Heart left ventricle (tissue), 16 donors: ENCODE measurements at regions not wholly inside any gene's neighbourhood (a gene's known extent, or its start where the extent isn't known, plus 50 kb on each side); places are given as distances from the start of the nearest gene placed in this dataset.

ENCODE experiments used
- ATAC-seq, 4 donors: fragments of 200-7000 bp; cut with Tn5 transposase; one replicate each; pipeline ENCODE4 v1.9.1; 2020 to 2022; ENCODE audit warnings: moderate library complexity in 4 of 4, mild to moderate bottlenecking in 3 of 4, moderate number of reproducible peaks in 1 of 4
- DNase-seq, 5 donors: peaks; one replicate each; pipeline ENCODE4 v3.0.0-alpha.2; 2020
- H3K27ac ChIP-seq, 12 donors: fragments of 200-600 bp; sonication (generic) in 4 of 12; one replicate each; pipeline versions ENCODE4 v1.5.0 to v1.8.0; 2016 to 2022; ENCODE audit warnings: mild to moderate bottlenecking in 2 of 12
- H3K27me3 ChIP-seq, 9 donors: fragments of 200-600 bp; sonication (generic) in 2 of 9; one replicate each; pipeline versions ENCODE4 v1.5.1 to v1.8.0; 2016 to 2022; ENCODE audit warnings: mild to moderate bottlenecking in 3 of 9
- H3K36me3 ChIP-seq, 9 donors: fragments of 200-600 bp; sonication (generic) in 2 of 9; one replicate each; pipeline versions ENCODE4 v1.5.0 to v1.8.0; 2018 to 2022; ENCODE audit warnings: mild to moderate bottlenecking in 2 of 9
- H3K4me1 ChIP-seq, 12 donors: fragments of 200-600 bp; sonication (generic) in 4 of 12; one replicate each; pipeline versions ENCODE4 v1.5.0 to v1.8.0; 2016 to 2022; ENCODE audit warnings: mild to moderate bottlenecking in 3 of 12
- H3K4me3 ChIP-seq, 12 donors: fragments of 200-600 bp; sonication (generic) in 4 of 12; one replicate each; pipeline versions ENCODE4 v1.5.0 to v1.8.0; 2017 to 2022; ENCODE audit warnings: mild to moderate bottlenecking in 9 of 12, moderate library complexity in 4 of 12
- H3K9me3 ChIP-seq, 12 donors: fragments of 200-600 bp; sonication (generic) in 4 of 12; one replicate each; pipeline versions ENCODE4 v1.5.0 to v1.8.0; 2016 to 2022; ENCODE audit warnings: mild to moderate bottlenecking in 1 of 12
- POLR2A ChIP-seq, 2 donors: fragments of 450-650 bp; IDR thresholded peaks; one replicate each; pipeline ENCODE4 v1.6.1; 2017; ENCODE audit warnings: antibody characterized with exemption in 2 of 2, mild to moderate bottlenecking in 2 of 2, moderate library complexity in 2 of 2
- WGBS, 4 donors: extraction: QIAGEN DNeasy Blood & Tissue Kit in 2 of 4; methylation state at CpG; one replicate each; pipeline versions ENCODE4 v1.1.5 to v1.1.7; 2013 to 2018; 5-methylcytosine and 5-hydroxymethylcytosine counted together
- intact Hi-C, 10 donors: fragments of 100-400 bp; cut with DNase I; formaldehyde crosslinking; loops; one replicate each; pipeline versions ENCODE4 v1.11.1 to v1.14.2; 2022
- TF ChIP-seq, protein P1 (sequence below), 12 donors: fragments of 200-600 bp; sonication (generic) in 4 of 12; IDR thresholded peaks; one replicate each; pipeline versions ENCODE4 v1.5.0 to v1.8.0; 2018 to 2022; ENCODE audit warnings: antibody characterized with exemption in 12 of 12, mild to moderate bottlenecking in 5 of 12
- donor health status: ischemic (EF 13 %, LVEDD 7.1; RV severe dilation, severe dysfunction).
- donor health status: healthy with polysubstance abuse.
- donor health status: DM: no; HTN: yes; CAD: no.
- donor health status: DM: no; HTN: no; CAD: no.
- donor health status: ischemic (EF 25% LVEDD 6.9; RV normal size, moderate dysfunction).
- donor health status: ischemic (EF 25% LVEDD 5.7; RV mildly dilated, moderate dysfunction).
- donor health status: healthy.
- donor health status: DM: yes; HTN: yes; CAD: no.
- donor health status: ischemic (EF 35%, LVEDD 5.7; RV mildly dilated, moderate dysfunction).
- donor health status: nonischemic (EF 11% LVEDD 7.7; RV severe dilation, severe dysfunction).
- donor health status: DM: yes; HTN: yes; CAD: no.
- donor health status: PGD.
- donor health status: ischemic (EF 29% LVEDD 5.4; RV normal size, mild dysfunction).
- donor health status: nonischemic (EF 23%, LVEDD 6.1; RV moderate dilation, normal function).

GRCh38 chr2:172333235-172333977 lies 94.0 kb upstream of the ITGA6 start:
- peaks cover 0 to 30% (median 9%) of the 10 kb centered on the region in 12 donors for H3K4me1 ChIP-seq
- no peak for TF ChIP-seq POLR2A (IDR thresholded peaks at IDR 0.05)
- TF ChIP-seq, protein P1, sequence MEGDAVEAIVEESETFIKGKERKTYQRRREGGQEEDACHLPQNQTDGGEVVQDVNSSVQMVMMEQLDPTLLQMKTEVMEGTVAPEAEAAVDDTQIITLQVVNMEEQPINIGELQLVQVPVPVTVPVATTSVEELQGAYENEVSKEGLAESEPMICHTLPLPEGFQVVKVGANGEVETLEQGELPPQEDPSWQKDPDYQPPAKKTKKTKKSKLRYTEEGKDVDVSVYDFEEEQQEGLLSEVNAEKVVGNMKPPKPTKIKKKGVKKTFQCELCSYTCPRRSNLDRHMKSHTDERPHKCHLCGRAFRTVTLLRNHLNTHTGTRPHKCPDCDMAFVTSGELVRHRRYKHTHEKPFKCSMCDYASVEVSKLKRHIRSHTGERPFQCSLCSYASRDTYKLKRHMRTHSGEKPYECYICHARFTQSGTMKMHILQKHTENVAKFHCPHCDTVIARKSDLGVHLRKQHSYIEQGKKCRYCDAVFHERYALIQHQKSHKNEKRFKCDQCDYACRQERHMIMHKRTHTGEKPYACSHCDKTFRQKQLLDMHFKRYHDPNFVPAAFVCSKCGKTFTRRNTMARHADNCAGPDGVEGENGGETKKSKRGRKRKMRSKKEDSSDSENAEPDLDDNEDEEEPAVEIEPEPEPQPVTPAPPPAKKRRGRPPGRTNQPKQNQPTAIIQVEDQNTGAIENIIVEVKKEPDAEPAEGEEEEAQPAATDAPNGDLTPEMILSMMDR (IDR thresholded peaks at IDR 0.05), result no peak
- WGBS, 4 donors, result 65 to 78% (median 76%) methylated on average over 5 of the region's 5 CpGs
- no peak for DNase-seq
- H3K4me3 ChIP-seq, result no peak overlapping the region
- no peak overlapping the region for H3K27ac ChIP-seq
- no peak for ATAC-seq
- H3K36me3 ChIP-seq, result no peaks in the 10 kb centered on the region
- intact Hi-C loops, result loop anchor here in 1 of 10 donors (10.0 kb wide), 1 partner anchor 131 kb away; no protein-coding TSS in a partner anchor
- no peaks in the 10 kb centered on the region for H3K27me3 ChIP-seq
- no peaks in the 10 kb centered on the region for H3K9me3 ChIP-seq

DNA sequence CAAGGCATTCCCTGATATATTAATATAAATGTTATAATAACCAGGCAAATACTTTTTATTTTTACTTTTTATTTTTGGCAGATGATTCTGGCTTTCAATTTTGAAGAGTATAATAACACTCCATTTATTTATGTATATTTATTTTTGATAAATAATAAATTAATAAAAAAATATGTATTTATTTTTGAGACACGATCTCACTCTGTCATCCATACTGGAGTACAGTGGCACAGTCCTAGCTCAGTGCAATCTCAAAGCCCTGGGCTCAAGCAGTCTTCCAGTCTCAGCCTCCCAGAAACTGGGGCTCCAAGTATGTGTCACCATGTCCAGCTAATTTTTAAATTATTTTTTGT lies 93.4 kb upstream of the ITGA6 start:
- TF ChIP-seq, protein P1 (IDR thresholded peaks at IDR 0.05), result no peak
- TF ChIP-seq POLR2A (IDR thresholded peaks at IDR 0.05), result no peak
- intact Hi-C loops, result loop anchor here in 1 of 10 donors (10.0 kb wide), 1 partner anchor 131 kb away; no protein-coding TSS in a partner anchor
- DNase-seq (no peak), ATAC-seq (no peak)
- WGBS, 4 donors, result 95 to 99% (median 97%) methylated on average over 1 of the region's 1 CpG
- Histone ChIP-seq H3K27me3 (no peaks in the 10 kb centered on the region), H3K4me3 (no peak overlapping the region), H3K27ac (no peak overlapping the region), H3K4me1 (peaks cover 0 to 26% (median 8%) of the 10 kb centered on the region in 12 donors), H3K36me3 (no peaks in the 10 kb centered on the region), H3K9me3 (no peaks in the 10 kb centered on the region)

- no peak for ATAC-seq
- TF ChIP-seq, protein P1 (IDR thresholded peaks at IDR 0.05), result no peak
- TF ChIP-seq POLR2A (IDR thresholded peaks at IDR 0.05), result no peak
- no peak for DNase-seq
- H3K4me3 ChIP-seq, result no peak overlapping the region
- intact Hi-C loops, result loop anchor here in 3 of 10 donors (5.0 to 10.0 kb wide), 3 partner anchors 67 to 130 kb away; no protein-coding TSS in a partner anchor
- peaks cover 0 to 23% (median 10%) of the 10 kb centered on the region in 12 donors for H3K4me1 ChIP-seq
- H3K27ac ChIP-seq, result no peak overlapping the region
- H3K27me3 ChIP-seq, result no peaks in the 10 kb centered on the region
- H3K36me3 ChIP-seq, result no peaks in the 10 kb centered on the region
- no peaks in the 10 kb centered on the region for H3K9me3 ChIP-seq
- WGBS, 4 donors, result 89 to 92% (median 91%) methylated on average over 3 to 4 of the region's 4 CpGs
These were observed 92.4 kb upstream of the ITGA6 start for GRCh38 chr2:172334988-172335387.

- H3K4me1 ChIP-seq, result peaks cover 0 to 24% (median 12%) of the 10 kb centered on the region in 12 donors
- DNase-seq, result no peak
- H3K27ac ChIP-seq, result peak overlapping the region in 1 of 12 donors; percentile 14
- TF ChIP-seq, protein P1 (IDR thresholded peaks at IDR 0.05), result no peak
- no peak for TF ChIP-seq POLR2A (IDR thresholded peaks at IDR 0.05)
- H3K27me3 ChIP-seq, result no peaks in the 10 kb centered on the region
- H3K4me3 ChIP-seq, result no peak overlapping the region
- ATAC-seq, result peak in 2 of 4 donors; percentile 18 to 46
- WGBS, 4 donors, result 26 to 48% (median 40%) methylated on average over 4 of the region's 4 CpGs
- intact Hi-C loops, result loop anchor here in 3 of 10 donors (5.0 to 10.0 kb wide), 3 partner anchors 67 to 129 kb away; no protein-coding TSS in a partner anchor
- no peaks in the 10 kb centered on the region for H3K36me3 ChIP-seq
- no peaks in the 10 kb centered on the region for H3K9me3 ChIP-seq
These were observed 91.7 kb upstream of the ITGA6 start for GRCh38 chr2:172335736-172336135.
